Astrocyte (in vitro differentiated cells and primary cell): ENCODE measurements at regions not wholly inside any gene's neighbourhood (a gene's known extent, or its start where the extent isn't known, plus 50 kb on each side); places are given as distances from the start of the nearest gene placed in this dataset.

Experiments used
- CTCF ChIP-seq: IDR thresholded peaks from 2 replicates; pipeline ENCODE4 v1.5.1; 2011; ENCODE audit warnings: low read depth, mild to moderate bottlenecking, inconsistent platforms, low read length, moderate library complexity; ENCODE audit not compliant: insufficient read depth
- EZH2 ChIP-seq: IDR thresholded peaks from 2 replicates; pipeline ENCODE4 v1.6.1; 2012; ENCODE audit warnings: mild to moderate bottlenecking, low read length, inconsistent platforms; ENCODE audit not compliant: insufficient read depth

- TF ChIP-seq CTCF: no peak
- TF ChIP-seq EZH2: no peak
These were observed 61.5 kb upstream of the GDF10 start for GRCh38 chr10:47238331-47239095.
